T1000 (cell line): ENCODE measurements at regions not wholly inside any gene's neighbourhood (a gene's known extent, or its start where the extent isn't known, plus 50 kb on each side); places are given as distances from the start of the nearest gene placed in this dataset.

ENCODE experiments used
- DNase-seq: peaks from one replicate; lab custom pipeline; 2025; ENCODE audit warnings: mixed read lengths; lab: John Stamatoyannopoulos, UW

DNA sequence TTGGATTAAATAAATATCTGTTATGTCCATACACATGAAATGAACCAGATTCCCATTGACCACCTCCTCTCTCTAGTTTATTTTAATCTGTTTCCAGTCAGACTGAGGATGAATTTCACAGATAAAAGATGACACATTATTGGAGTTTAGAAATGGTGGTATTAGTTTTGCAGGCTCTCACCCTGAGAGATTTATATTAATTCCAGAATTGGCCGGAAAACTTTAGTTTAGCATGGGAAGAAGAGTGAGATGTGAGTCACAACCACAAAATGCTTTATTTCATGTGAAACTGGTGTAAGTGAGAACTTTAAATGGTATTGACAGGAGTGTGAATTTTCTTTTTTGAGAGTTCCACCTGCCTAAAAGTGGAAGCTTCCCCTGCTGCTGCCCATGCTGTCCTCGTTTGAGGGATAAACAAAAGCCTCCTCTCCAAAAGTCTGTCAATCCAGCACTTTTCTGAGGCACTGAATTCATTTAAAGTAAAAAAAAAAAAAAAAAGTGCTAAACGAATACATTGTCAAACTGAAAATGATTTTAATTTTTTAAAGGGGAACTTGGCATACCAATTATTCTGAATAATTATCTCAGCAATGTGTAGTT lies 65.1 kb upstream of the EPHA3 start:
- DNase-seq: no peak

GRCh38 chr3:89043406-89043932 lies 64.0 kb upstream of the EPHA3 start:
- no peak for DNase-seq

DNA sequence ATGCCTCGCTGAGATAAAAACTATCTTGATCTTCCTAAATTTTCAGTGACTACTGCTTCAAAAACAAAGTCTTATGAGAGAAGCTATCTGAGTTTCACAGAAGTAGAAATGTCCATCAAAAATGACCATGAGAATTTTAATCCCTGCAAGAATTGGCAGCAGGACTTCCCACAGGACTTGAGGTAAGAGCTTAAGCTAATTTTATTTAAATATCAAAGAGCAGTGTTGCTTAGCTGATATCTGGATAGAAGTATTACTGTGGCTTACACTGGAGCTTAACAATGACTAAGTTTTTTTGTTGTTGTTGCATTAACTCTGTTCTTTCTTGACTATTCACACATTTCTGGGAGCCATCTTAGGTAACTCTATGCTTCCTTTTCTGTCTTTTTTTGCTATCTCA lies 60.8 kb upstream of the EPHA3 start:
- DNase-seq: no peak

DNA sequence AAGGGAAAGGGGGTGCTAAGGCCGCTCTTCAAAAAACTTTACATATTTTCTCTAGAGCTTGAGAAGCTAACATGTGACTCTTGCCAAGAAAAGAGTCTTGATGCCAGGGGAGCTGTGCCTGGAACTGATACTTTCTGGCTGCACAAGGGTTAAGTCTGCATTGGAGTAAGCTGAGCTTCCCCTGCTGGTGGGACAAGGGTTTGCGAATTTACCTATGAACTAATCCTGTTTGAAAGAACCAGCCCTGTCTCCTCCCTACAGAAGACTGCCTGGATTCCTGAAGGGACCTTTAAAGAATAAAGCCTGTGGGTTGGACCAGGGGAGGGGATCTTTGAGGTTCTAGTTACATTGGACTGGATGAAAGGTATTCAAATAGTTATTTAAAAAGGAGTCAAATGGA lies 58.3 kb upstream of the EPHA3 start:
- DNase-seq: no peak

- no peak for DNase-seq
Observed at GRCh38 chr3:89052386-89052785, 55.0 kb upstream of the EPHA3 start.

DNA sequence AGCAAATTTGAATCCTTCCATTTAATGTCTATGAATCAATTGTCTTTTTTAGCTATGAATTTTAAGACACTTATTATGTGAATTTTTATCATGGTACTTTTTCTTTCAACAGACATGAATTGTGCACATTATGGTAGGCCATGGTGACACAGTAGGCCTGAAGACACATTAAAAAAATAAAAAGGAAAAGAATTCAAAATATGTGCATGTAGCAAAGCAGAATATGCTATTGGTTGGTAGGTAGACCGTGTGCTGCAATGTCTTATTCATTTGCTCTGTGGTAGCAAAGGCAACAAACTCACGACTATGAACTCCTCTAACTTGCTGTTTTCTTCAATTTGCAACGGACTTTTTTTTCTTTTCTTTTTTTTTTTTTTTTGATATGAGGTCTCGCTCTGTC lies 50.0 kb upstream of the EPHA3 start:
- DNase-seq: no peak
